Hippocampal formation (tissue), 2 donors: ENCODE measurements at regions not wholly inside any gene's neighbourhood (a gene's known extent, or its start where the extent isn't known, plus 50 kb on each side); places are given as distances from the start of the nearest gene placed in this dataset.

Source experiments
- DNase-seq, 2 donors: peaks; one replicate each; lab custom pipeline; 2025; lab: John Stamatoyannopoulos, UW

DNA sequence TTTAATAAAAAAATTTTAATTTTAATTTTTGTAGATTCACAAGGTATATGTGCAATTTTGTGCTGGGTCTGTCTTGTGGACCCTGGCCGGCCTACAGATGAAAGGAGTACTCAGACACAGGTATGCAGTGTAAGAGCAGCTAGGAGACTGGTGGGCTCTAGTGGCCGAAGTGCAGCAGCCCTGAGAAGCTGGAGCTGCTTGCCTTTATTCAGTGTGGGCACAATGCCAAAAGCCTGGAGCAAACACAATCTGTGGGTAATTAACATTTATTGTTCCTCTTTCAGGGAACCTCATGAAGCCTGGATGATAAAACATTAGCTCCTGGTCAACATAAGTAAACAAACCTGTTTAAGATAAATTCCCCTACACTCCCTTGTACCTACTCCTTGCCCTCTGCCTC is 135.7 kb upstream of the SEL1L start:
- no peak for DNase-seq

DNA sequence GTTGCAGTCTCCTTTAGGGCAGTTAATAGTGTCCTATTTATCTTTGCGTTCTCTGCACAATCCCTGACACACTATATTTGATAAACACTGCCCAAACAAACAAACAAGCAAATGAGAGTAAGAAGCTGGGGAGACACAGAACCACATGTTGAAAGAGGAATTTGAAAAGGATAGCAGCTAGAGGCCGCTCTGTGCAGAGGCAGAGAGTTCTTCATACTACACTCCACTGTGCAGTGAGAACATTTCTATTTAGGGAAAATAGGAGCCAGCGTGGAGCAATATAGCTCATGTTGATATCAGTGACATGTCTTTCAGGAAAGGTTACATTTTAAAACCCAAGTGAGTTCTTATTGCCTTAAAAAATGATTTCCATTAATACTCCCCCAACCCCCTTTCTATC is 140.3 kb upstream of the SEL1L start:
- no peak for DNase-seq

DNA sequence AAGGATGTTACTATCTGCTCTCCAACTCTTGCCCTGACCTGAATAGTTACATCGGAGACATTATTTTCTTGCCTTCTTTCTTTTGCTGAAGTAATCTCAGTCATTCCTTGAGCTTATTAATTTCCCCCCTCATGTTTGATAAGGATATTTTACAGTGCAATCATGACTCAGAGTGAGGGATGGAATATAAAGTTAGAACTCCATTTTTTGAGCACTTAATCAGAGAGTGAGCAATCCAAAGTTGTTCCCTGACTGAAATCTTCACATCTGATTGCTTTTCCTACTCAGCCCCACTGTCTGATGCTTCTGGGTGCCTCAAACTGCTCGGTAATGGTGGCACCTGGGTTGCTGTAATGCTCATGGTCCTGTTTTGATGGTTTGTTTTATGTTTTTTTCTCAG is 142.7 kb upstream of the SEL1L start:
- DNase-seq: no peak

DNA sequence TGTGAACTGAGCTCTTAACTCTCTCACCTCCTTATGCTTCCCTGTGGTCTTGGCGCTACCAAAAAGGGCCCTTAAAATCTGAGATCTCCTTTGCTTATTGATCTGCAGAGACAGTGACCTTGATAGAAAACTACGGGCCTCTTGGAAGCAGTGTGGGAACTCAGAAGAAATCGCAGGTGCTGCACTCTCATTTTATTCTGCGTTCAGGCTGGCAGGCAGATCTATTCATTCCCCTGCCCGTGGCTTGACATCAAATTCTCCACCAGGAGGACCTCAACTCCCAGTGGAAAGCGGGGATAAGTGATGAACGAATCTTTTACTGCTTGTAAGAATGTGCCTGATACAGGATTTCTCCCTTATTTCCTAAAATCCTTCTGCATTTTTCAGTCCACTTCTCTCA is 143.2 kb upstream of the SEL1L start:
- no peak for DNase-seq

DNA sequence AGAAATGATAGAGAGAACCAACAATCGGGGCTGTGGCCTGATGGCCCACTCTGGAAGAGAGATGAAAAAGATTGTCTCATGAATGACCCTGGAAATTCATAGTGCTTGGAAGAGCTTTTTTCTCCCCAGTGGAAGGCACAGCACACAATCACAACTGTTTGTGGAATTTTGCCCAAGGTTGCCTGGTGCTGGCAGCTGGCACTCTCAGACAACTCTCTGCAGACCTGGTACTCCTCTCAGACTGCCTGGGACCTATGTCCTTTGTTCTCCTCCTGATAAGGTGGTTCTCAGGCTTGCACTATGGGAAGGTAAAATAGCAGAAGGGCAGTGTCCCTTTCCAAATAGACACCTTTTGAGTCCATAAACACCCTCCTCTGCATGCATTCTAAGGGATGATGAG is 144.1 kb upstream of the SEL1L start:
- DNase-seq: no peak

DNA sequence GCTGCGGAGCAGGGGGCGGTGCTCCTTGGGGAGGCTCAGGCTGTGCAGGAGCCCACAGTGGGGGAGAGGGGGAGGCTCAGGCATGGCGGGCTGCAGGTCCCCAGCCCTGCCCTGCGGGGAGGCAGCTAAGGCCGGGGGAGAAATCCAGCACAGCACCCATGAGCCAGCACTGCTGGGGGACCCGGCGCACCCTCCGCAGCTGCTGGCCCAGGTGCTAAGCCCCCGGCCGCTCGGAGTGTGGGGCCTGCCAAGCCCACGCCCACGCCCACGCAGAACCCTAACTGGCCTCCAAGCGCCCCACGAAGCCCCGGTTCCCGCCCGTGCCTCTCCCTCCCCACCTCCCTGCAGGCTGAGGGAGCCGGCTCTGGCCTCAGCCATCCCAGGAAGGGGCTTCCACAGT is 145.6 kb upstream of the SEL1L start:
- no peak for DNase-seq

DNA sequence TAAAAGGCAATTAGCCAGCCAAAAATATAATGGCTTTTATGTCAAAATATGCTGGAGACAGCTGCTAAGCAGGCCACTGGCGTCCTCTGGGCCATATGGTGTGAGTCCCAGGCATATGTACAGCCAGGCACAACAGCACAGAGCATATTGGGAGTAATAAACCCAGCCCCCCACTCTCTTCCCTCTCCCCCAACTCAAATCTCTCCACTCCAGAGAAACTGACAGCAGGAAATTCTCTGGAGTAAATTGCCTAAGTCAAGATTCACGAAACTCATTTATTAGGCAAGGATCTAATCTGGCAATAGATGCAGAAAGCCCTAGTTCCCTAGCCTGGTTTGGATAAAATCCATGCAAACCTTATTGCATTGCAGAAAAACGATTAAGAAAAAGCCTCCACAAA is 147.9 kb upstream of the SEL1L start:
- DNase-seq: no peak

DNA sequence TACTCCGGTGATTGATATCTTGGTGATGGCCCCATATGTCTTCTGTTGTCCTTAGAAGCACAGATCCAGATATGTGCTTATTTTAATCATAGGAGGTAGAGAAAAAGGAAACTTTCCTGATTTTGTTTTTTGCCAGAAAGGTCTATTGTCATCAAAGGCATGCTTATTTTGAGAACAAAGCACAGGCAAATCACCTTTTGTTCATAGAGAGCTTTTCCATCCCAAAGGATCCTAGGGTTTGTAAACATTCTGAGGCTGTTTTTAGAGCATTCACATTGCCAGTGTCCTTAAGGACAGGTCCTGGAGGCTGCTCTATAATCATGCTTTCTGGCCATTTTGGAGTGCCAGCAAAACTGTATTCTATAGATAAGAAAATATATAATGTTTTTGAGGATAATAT is 148.5 kb upstream of the SEL1L start:
- no peak for DNase-seq

DNA sequence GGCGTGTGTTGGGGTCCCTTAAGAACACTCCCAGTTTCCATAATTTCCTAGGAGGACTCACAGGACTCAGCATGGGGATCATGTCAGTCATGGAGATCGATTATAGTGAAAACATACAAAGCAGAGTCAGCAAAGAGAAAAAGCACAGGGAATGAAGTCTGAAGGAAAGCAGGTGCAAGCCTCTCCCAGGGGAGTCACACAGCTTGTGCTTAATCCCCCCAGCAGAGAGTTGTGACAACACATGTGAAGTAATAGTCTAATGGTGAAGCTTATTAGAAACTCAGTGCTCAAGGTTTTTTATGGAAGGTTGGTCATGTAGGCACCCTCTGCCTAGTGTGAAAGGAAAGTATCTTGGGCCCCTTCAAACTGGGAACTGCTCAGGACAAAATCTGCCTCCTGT is 149.0 kb upstream of the SEL1L start:
- DNase-seq: no peak

DNA sequence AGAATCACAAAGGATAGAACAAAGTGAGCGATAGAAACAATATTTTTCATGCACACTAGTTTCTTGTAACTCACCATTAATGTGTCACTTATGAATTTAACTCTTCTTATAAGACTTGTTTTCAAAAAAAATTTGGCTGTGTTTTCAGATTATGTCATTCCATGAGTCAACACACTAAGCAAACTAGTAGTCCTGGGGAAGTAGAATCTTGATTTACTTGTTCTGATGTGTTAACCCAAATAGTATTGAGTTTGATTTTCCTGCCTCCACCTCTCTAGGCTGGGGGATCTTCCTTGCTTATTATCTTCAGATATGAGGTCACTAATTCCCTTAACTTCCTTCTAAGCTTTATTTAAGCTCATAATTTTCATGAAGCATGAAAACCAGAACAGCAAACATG is 151.0 kb upstream of the SEL1L start:
- DNase-seq: no peak

DNA sequence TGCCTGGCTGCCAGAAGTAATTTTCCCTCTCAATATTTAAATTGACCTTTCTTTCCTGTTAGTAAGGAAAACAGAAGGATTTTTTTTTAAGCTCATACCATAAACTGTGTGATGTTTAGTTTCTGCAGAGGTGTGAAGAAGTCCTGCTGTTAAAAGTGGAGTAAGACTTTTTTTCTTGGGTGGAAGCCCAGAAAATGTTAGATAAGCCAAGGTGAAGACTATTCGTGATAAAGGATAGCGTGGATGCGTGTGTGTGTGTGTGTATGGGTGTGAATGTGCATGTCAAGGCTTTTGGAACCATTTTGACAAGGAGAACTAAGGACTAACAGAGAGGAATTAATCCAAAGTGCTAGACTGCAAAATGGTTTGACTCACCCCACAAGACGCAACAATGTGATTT is 152.9 kb upstream of the SEL1L start:
- DNase-seq: peak in 1 of 2 donors; percentile 9

DNA sequence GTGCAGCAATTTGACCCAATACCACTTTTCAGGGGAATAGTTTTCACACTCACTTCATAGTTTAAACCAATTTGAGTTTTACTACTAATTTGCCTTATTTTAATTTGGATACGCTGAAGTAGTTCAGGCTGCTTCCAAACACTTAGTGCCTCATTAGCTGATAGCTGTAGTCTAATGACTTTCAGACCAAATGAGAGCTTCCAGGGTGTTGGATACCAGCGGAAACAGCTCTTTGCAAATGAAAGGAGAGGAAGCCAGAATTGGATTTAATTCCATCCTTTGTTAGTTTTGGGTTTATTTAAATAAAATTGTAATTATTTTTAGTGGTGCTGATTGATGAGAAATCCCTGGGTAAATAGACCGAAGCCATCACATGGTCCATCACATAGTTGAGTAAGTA is 158.3 kb upstream of the SEL1L start:
- DNase-seq: no peak

DNA sequence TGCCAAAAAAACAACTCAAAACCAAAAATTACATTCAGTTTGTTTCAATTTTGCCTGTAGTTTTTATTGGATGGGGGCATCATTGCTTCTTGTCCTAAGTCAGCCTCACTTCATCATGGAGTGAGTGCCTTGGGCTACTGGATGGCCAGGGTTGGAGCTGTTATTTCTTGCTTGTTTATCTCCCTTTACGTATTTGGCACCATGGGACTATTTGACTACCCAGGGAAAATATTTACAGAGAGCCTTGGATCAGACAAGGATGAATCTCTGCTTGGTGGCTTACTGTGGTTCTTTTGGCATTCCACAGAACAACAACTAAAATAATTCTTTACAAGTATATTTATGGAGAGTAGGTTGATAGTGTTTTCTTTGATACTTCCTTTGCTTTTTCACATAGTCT is 160.8 kb upstream of the SEL1L start:
- DNase-seq: no peak

DNA sequence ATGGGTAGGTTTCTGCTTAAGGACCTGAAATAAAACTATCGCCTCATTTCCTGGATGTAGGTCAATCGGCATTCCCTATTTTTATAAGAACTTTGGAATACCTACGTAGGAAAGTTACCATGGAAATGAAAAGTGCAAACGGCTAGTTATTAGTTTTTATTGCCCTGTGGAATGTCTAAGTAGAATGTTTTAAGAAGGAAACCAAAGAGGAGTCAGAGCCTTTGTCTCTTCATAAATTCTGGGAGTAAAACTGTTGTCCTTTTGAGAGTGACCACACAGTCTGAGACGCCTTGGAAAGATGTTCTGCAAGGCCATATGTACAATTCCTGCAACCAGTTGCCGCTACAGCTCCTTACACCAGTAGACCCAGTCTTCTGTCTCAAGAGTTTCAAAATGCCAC is 176.0 kb upstream of the SEL1L start:
- no peak for DNase-seq

DNA sequence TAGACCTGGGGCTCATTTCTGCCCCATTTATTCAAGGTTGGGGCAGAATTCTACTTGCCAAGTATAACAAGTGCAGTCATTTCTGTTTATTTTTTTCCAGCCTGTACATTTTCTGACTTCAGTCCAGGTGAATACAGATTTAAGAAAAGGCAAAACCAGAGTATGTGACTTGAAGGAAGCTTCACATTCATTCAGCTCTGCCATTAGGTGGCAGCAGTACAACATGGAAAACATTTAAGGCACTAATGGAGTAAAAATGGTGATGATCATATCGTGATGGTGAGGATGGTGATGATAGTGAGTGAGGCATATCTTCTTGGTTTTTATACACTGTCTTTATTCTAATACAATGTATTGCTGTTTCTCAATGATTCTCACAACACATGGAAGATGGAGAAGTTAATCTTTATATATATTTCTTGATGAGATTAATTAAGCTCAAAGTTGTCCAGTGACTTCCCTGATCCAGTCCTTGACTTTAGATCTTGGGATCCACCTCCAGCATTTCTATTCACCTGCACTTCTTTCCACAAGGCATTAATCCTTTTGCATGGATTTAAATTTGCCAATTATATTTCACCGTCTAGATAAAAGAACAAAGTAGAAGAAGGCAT is 176.7 kb upstream of the SEL1L start:
- peak in 1 of 2 donors; percentile 50 for DNase-seq

DNA sequence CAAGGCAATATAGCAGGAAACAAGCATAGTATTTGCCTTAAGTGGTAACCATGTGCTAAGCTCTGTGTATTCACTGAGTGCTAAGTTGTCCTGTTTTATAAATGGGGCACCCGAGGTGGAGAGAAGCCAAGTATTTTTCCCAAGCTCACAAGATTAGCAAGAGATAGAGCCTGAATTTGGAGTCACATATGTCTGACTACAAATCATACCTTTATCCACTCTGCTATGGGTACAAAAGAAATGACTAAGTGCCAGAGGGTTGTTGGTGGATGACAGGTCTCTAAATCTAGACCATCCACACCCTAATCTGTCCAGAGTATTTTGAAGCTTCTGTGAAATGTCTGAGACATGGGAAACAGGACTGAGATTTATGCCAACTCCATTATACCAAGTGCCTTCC is 182.1 kb upstream of the SEL1L start:
- DNase-seq: no peak

DNA sequence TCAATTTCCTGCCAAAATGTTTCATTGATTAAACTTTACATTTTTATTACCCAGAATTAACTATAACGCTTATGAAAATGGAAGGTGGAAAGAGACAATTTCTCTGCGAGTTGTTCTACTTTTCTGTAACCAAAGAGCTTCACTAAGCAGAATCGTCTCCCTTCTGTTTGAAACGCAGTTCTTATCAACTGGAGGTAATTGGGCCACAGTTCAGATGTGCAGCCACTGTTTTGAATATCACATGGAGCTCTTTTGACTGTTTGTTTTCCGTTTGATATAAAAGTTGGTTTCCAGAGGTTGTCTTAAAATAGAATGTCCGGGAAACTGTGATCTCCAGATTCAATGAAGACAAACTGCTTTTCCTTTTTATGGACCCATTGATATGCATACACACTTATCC is 183.3 kb upstream of the SEL1L start:
- DNase-seq: no peak

DNA sequence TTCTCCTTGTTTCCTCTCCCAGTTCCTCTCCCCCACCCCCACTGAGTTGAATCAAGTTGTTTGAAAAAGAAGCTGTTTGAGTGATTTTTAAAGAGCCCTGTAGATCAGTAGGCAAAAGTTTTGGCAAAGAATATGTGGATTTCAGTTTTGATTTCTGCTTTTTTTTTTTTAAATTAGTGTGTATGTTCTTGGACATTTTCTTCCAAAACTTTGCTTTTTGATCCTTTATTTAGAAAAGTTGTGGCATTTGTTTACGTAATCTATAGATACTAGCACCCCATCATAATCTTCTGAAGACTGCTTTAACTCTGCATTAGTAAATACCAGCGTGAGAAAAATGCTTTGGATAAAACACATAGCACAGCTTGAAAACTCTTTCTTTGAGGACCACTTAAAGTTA is 190.3 kb upstream of the SEL1L start:
- DNase-seq: no peak

DNA sequence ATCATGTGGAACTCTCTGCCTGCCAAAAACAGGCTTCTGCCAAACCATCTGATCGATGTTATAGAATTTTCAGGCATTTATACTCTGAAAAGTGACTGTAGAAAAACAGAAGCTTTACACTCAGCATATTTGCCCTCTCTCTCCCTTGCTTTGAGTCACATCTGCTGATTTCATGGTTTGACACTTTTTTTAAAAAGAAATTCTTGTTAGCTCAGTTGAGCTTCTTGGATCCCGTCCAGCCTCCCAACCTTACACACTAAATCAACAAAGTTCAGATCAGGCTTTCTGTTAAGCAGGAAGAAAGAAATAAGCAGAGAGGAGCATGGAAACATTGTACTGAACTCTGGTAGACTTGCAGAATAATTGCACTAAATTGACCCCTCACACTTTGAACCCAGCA is 193.6 kb upstream of the SEL1L start:
- no peak for DNase-seq

DNA sequence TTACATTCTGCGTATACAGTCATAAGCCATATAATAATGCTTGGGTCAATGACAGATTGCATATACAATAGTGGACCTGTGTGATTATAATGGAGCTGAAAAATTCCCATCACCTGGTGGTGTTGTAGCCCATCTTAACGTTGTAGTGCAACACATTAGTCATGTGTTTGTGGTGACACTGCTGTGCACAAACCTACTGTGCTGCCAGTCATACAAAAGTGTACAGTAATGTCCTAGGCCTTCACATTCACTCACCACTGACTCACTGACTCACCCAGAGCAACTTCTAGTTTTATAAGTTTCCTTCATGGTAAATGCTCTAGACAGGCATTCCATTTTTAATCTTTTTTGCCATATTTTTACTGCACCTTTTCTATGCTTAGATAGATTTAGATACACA is 194.8 kb upstream of the SEL1L start:
- no peak for DNase-seq

DNA sequence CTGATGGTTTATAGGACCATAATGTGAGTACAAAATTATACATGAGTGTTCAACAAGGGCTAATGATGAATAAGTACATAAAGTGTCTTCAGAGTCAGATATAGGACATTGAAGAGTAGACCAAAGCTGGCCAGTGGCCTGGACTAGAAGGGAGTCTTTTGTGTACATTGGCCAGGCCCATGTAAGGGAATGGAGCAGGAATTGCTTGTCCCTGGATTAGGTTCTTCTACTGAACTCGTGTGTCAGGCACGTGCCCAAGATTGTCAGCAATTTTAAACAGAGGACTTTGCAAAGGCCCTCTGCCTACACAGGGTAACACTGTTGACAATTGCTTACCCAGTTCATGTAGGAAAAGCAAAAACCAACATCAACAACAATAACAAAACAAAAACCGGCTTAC is 196.0 kb upstream of the SEL1L start:
- DNase-seq: no peak

DNA sequence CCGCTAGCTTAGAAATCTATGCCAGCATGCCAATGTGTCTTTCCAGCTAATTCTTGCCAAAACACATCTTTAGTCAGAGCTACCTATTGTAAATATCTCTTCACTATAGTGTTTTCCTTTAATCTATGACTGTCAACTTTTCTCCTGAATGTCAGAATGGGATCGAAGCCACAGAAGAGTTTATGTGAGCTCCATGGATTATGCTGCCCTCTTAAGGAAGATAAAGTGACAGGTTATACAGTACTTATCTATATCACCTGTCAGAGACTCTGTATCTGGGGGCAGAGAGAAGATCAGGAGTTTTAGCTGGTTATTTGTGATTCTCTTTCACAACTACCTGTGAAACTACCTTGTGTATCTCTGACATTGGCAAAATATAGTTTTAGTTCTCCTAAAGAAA is 204.3 kb upstream of the SEL1L start:
- DNase-seq: no peak

DNA sequence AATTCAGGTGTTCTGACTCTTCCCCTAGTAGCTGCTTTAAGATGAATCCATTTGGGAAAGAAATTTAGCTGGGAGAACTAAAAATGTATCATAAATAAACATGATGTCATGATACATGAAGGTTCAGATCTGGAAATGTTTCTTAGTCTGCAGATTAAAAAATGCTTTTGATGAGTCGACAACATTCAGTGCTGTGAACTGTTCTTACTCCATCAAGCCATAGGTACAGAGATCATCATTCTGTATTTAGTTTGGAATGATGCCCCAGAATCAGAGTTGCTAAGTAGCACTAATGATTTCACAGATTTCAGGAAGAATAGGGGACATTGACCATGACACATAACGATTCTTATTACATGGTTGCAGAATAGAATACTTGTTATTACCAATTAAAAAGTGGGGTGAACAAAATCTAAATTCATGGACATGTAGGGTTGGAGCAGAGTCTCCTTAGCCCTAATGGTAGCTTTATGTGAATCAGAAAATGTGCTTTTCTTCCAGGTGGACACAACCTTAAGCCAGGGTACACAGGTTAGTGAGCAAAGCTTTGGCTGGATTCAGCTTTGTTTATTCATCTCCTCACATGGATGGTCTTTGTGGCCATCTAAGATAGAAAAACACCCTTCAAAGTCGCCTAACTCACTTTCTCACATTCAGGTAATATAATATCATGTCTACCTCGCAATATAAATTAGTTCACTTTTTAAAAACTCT is 205.4 kb upstream of the SEL1L start:
- no peak for DNase-seq

DNA sequence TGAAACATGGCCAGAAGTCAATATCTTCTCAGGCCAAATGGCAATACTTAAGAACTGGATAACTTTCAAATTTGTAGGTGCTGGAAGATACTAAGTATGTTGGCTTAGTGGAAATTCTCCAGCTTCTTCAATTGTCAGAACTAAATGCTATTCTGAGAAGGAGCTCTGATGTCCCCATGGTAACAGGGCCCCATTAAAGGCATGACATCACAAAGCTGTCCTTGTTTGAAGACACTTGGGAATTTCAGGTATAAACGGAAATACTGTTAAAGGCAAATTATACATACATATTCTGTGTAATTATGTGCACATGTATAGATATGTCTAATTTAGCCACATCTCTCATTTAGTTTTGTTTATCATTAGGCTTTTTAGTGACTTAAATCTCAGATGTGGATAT is 210.0 kb upstream of the SEL1L start:
- DNase-seq: no peak
